HL-60 (cell line): ENCODE measurements at regions not wholly inside any gene's neighbourhood (a gene's known extent, or its start where the extent isn't known, plus 50 kb on each side); places are given as distances from the start of the nearest gene placed in this dataset.

Source experiments
- GABPA ChIP-seq: IDR thresholded peaks from 2 replicates; pipeline ENCODE4 v1.6.1; 2012; ENCODE audit warnings: low read depth
- POLR2AphosphoS5 ChIP-seq: IDR thresholded peaks from 2 replicates; pipeline ENCODE4 v1.6.1; 2012; ENCODE audit warnings: low read depth
- TF ChIP-seq, protein P1 (sequence below): IDR thresholded peaks from one replicate; pipeline ENCODE4 v1.5.1; 2011; ENCODE audit warnings: low read length, control low read depth, inconsistent platforms; ENCODE audit not compliant: insufficient read depth
- TF ChIP-seq, protein P2 (sequence below): IDR thresholded peaks from 2 replicates; pipeline ENCODE4 v1.6.1; 2012; ENCODE audit warnings: low read depth; ENCODE audit not compliant: insufficient replicate concordance

DNA sequence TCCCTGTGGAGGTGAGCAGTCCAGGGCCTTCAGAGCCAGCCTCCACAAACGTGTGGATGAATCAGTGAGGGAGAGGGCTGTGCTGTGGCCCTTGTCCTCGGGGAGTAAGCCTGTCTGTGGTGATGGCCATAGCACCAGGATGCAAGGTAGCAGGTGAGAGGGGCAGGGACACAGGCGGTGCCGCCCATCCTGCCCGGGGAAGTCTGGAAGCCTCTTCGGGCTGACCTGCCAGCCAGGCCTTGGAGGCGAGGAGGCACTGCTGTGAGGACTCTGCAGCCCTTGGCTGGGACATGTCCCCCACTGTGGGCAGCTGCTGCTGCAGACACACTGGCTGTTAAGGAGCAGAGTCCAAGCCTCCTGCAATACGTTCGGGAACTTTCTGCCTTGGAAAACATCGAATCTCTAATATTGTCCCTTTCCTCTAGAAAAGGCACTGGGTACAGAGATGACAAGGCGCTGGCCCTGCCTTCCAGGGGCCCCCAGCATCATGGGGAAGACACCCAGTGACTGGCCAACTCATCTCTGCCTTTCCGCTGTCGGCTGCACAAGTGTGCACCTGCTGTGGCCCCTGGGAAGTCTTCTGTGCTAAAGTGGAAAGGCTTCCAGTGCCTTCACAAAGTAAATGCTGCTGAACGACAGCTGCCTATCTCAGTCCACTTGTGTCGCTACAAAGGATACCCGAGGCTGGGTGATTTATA is 101.4 kb downstream of the ADRA2C start:
- TF ChIP-seq, protein P1, sequence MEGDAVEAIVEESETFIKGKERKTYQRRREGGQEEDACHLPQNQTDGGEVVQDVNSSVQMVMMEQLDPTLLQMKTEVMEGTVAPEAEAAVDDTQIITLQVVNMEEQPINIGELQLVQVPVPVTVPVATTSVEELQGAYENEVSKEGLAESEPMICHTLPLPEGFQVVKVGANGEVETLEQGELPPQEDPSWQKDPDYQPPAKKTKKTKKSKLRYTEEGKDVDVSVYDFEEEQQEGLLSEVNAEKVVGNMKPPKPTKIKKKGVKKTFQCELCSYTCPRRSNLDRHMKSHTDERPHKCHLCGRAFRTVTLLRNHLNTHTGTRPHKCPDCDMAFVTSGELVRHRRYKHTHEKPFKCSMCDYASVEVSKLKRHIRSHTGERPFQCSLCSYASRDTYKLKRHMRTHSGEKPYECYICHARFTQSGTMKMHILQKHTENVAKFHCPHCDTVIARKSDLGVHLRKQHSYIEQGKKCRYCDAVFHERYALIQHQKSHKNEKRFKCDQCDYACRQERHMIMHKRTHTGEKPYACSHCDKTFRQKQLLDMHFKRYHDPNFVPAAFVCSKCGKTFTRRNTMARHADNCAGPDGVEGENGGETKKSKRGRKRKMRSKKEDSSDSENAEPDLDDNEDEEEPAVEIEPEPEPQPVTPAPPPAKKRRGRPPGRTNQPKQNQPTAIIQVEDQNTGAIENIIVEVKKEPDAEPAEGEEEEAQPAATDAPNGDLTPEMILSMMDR, result no peak
- TF ChIP-seq POLR2AphosphoS5, result no peak
- TF ChIP-seq, protein P2, sequence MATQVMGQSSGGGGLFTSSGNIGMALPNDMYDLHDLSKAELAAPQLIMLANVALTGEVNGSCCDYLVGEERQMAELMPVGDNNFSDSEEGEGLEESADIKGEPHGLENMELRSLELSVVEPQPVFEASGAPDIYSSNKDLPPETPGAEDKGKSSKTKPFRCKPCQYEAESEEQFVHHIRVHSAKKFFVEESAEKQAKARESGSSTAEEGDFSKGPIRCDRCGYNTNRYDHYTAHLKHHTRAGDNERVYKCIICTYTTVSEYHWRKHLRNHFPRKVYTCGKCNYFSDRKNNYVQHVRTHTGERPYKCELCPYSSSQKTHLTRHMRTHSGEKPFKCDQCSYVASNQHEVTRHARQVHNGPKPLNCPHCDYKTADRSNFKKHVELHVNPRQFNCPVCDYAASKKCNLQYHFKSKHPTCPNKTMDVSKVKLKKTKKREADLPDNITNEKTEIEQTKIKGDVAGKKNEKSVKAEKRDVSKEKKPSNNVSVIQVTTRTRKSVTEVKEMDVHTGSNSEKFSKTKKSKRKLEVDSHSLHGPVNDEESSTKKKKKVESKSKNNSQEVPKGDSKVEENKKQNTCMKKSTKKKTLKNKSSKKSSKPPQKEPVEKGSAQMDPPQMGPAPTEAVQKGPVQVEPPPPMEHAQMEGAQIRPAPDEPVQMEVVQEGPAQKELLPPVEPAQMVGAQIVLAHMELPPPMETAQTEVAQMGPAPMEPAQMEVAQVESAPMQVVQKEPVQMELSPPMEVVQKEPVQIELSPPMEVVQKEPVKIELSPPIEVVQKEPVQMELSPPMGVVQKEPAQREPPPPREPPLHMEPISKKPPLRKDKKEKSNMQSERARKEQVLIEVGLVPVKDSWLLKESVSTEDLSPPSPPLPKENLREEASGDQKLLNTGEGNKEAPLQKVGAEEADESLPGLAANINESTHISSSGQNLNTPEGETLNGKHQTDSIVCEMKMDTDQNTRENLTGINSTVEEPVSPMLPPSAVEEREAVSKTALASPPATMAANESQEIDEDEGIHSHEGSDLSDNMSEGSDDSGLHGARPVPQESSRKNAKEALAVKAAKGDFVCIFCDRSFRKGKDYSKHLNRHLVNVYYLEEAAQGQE, result no peak
- TF ChIP-seq GABPA, result no peak
